SJSA1 (cell line): ENCODE measurements at regions not wholly inside any gene's neighbourhood (a gene's known extent, or its start where the extent isn't known, plus 50 kb on each side); places are given as distances from the start of the nearest gene placed in this dataset.

Experiments
- DNase-seq, 2 experiments: peaks; one replicate each; pipeline ENCODE4 v3.0.0-alpha.2; 2015 to 2020; ENCODE audit warnings: low spot score in 2 of 2, low read depth in 1 of 2
- H3K27ac ChIP-seq: fragments of 250-450 bp; sonication (Bioruptor Pico); 2 replicates; pipeline ENCODE4 v1.5.1; 2020; ENCODE audit warnings: mild to moderate bottlenecking, moderate library complexity
- H3K27me3 ChIP-seq: fragments of 250-450 bp; sonication (Bioruptor Pico); replicated peaks from 2 replicates; pipeline ENCODE4 v1.5.1; 2020; ENCODE audit warnings: mild to moderate bottlenecking, moderate library complexity
- H3K36me3 ChIP-seq: fragments of 250-450 bp; sonication (Bioruptor Pico); 2 replicates; pipeline ENCODE4 v1.5.1; 2020; ENCODE audit warnings: mild to moderate bottlenecking
- H3K4me1 ChIP-seq: fragments of 250-450 bp; sonication (Bioruptor Pico); replicated peaks from 2 replicates; pipeline ENCODE4 v1.6.1; 2021; ENCODE audit warnings: mild to moderate bottlenecking
- H3K4me3 ChIP-seq: fragments of 250-450 bp; sonication (Bioruptor Pico); 2 replicates; pipeline ENCODE4 v1.5.1; 2020; ENCODE audit warnings: mild to moderate bottlenecking
- H3K9me3 ChIP-seq: fragments of 250-450 bp; sonication (Bioruptor Pico); replicated peaks from 2 replicates; pipeline ENCODE4 v1.5.1; 2020; ENCODE audit warnings: mild to moderate bottlenecking

DNA sequence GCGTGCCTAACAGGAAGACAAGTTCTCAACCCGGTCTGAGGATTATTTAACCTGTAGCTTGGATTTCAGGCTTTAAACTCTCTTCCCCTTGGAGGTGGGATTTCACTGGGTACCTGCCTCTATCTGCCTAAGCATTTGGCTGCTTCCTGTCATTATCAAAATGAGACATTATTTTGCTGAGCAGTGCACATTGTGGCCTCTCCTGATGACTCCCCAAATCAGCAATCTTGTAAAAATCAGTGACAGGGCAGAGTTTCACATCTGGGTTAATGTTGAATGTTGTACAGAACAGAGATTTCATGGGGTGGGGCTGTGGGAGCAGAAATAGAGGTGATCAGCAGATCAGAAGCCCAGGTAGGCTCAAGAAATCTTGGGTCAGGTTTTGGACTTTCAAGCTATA lies 605.9 kb downstream of the ELAVL2 start:
- Histone ChIP-seq H3K4me3 (no peak overlapping the region), H3K9me3 (no peaks in the 10 kb centered on the region), H3K27ac (no peak overlapping the region), H3K27me3 (no peaks in the 10 kb centered on the region), H3K36me3 (no peaks in the 10 kb centered on the region), H3K4me1 (no peaks in the 10 kb centered on the region)
- DNase-seq: no peak

DNA sequence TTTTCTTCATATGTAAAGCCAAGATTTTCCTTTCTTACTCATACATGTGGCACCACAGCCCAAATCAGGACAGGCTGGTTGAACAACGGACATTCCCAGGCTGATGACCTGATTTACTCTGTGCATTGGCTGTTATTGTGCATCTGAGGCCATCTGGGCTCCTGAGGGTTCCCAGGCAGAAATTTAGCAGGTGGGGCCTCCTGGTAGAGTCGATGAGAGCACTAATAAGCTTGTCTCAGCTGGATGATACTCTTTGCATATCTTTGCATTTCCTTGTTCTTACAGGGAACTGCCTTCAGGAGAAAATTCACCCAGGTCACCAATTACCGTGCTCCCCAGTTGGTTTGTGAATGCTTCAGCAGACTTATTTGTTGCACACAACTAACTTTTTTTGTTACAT lies 605.1 kb downstream of the ELAVL2 start:
- Histone ChIP-seq H3K27ac (no peak overlapping the region), H3K36me3 (no peaks in the 10 kb centered on the region), H3K9me3 (no peaks in the 10 kb centered on the region), H3K4me3 (no peak overlapping the region), H3K4me1 (no peaks in the 10 kb centered on the region), H3K27me3 (no peaks in the 10 kb centered on the region)
- DNase-seq: no peak

DNA sequence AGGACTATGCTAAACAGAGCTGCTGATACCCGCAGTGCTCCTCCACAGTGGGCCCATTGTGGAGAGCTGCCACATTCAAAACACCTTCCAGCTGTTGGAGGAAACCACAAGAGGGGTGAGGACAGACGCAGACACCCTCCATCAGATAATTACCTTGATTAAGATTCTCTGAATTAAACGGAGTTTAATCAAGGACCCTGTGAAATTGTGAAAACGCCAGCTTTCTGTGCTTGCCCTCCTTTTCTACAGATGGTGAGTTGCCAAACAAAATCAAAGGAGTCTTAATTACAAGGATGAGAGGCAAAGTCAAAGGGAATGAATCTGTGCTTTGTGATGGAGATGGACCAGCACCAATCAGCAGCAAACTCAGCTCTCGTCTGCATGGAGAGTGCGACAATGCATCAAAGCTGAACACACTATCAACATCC lies 596.1 kb downstream of the ELAVL2 start:
- Histone ChIP-seq H3K4me3 (no peak overlapping the region), H3K36me3 (no peaks in the 10 kb centered on the region), H3K27me3 (no peaks in the 10 kb centered on the region), H3K27ac (no peak overlapping the region), H3K9me3 (no peaks in the 10 kb centered on the region), H3K4me1 (no peaks in the 10 kb centered on the region)
- DNase-seq: no peak

DNA sequence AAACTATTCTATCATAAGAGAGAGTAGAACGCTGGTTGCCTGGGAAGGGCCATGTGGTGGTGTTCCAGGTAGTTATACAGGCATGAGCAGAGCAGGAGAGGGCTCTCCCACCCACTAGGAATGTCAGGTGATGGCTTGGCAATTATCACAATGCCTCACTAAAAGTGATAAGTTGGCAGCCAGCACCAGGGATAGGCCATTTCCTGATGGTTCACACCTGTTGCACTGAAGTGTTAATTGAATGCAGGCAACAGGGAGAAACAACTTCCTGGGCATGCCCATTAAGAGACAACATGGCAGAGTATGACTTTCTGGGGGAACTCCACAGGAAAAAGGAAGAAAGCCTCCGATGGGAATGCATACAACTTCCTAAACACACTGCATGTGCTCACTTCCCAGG lies 593.2 kb downstream of the ELAVL2 start:
- no peaks in the 10 kb centered on the region for H3K9me3 ChIP-seq
- DNase-seq: no peak
- H3K27ac ChIP-seq: no peak overlapping the region
- no peaks in the 10 kb centered on the region for H3K4me1 ChIP-seq
- H3K36me3 ChIP-seq: no peaks in the 10 kb centered on the region
- H3K27me3 ChIP-seq: no peaks in the 10 kb centered on the region
- no peak overlapping the region for H3K4me3 ChIP-seq

DNA sequence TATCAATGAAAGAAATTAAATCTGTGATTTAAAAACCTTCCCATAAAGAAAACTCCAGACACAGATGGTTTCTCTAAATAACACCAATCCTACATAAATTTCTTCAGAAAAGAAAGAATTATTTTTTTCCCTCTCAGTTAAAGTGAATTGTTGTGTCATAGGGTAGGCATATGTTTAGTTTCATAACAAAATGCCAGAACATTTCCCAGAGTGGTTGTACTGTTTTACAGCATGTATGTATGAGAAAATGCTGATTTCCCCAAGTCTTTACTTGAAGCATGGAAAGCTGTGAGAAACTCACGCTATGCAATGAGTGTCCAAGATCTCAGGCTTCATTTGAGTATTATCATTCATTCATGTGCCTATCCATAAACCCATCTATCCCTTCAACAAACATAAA lies 582.5 kb downstream of the ELAVL2 start:
- Histone ChIP-seq H3K36me3 (no peaks in the 10 kb centered on the region), H3K27ac (no peak overlapping the region), H3K4me3 (no peak overlapping the region), H3K4me1 (no peaks in the 10 kb centered on the region), H3K9me3 (no peaks in the 10 kb centered on the region), H3K27me3 (no peaks in the 10 kb centered on the region)
- DNase-seq: no peak

DNA sequence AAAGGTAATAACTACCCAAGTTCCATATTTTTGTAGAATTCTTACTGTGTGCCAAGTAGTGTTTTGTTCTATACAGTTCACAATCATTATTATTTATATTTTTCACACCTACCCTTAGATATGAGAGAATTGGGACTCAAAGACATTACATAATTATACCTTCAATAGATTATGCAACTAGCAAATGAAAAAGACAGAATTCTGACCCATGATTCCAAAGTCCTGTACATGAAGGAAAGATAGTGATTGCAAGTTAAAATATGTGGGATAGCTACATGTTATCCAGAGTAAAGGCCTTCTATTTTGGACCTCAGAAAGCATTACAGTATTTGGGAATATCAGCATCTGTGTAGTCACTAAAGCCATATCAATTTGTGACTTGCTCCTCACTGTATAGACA lies 581.0 kb downstream of the ELAVL2 start:
- H3K27me3 ChIP-seq: no peaks in the 10 kb centered on the region
- no peak for DNase-seq
- H3K36me3 ChIP-seq: no peaks in the 10 kb centered on the region
- no peaks in the 10 kb centered on the region for H3K9me3 ChIP-seq
- H3K4me1 ChIP-seq: no peaks in the 10 kb centered on the region
- H3K27ac ChIP-seq: no peak overlapping the region
- no peak overlapping the region for H3K4me3 ChIP-seq

DNA sequence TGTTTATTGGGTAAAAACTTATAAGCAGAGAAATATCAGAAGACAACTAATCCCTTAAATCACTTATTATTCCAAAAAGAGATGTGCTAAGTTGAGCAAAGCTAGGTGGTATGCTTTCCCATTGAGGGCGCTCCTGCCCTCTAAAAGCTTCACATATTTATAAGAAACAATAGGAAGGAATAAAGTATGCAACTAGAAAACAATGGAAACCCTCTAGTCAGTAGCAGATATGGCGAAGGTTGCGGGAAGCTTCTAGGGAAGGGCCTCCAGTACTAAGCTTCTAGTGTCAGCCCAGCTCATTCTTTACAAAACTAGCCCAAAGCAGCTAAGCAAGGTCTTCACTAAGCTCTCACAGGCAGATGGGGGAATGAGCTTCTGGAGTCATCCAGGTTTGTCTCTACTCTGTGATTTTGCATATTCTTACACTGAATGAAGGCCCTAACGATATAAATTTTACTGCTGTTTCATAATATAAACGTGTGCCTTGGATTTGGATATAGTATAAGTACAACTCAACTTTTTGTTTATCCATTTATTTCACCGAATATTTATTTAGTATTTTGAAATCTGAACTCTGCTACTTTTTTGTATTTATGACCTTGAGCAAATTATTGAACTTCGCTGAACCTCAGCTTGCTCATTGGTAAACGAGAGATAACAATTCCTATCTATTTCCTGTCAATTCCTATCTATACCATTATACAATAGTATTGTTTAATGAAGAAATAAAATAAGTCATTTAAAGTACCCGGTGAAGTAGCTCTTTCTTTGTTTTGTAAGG lies 571.4 kb downstream of the ELAVL2 start:
- no peak for DNase-seq
- no peaks in the 10 kb centered on the region for H3K36me3 ChIP-seq
- H3K4me3 ChIP-seq: no peak overlapping the region
- no peaks in the 10 kb centered on the region for H3K4me1 ChIP-seq
- no peak overlapping the region for H3K27ac ChIP-seq
- no peaks in the 10 kb centered on the region for H3K27me3 ChIP-seq
- no peaks in the 10 kb centered on the region for H3K9me3 ChIP-seq

DNA sequence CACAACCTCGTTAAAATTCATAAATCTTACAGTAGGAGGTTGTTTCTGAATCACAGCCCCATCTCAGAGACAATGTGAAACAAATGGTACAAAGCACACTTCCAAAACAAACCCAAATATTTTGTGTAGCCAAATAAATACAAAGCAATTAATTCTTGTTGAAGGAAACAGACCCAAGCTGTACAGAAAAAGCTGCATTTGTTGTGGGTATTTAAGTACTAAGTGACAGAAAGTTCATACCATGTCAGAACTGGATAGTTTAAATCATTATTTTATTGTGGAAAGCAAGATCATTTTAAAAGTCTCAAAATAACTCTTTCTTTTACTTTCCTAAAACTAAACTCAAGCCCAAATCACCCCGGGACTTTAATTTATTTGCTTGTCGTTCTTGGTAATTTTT lies 570.7 kb downstream of the ELAVL2 start:
- Histone ChIP-seq H3K36me3 (no peaks in the 10 kb centered on the region), H3K4me1 (no peaks in the 10 kb centered on the region), H3K27me3 (no peaks in the 10 kb centered on the region), H3K27ac (no peak overlapping the region), H3K4me3 (no peak overlapping the region), H3K9me3 (no peaks in the 10 kb centered on the region)
- no peak for DNase-seq

DNA sequence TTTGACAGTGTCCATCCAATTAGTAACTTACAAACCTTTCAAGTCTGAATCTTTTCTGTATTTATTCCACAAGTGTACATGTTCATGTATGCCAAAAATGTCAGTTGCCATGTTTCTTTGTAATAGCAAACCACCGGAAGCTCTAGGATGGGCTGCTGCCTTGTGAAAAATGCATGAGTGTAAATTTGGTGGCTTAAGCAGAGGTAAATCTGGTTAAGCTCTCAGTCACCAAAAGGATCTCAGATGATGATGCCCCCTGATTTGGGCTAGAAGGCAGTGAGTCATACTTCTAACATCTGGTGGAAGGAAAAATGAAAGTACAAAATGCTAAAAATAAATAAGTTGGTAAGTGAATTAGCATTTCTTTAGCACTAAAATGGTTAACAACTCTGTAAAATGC lies 567.5 kb downstream of the ELAVL2 start:
- Histone ChIP-seq H3K27ac (no peak overlapping the region), H3K4me3 (no peak overlapping the region), H3K27me3 (no peaks in the 10 kb centered on the region), H3K4me1 (no peaks in the 10 kb centered on the region), H3K9me3 (no peaks in the 10 kb centered on the region), H3K36me3 (no peaks in the 10 kb centered on the region)
- DNase-seq: no peak

DNA sequence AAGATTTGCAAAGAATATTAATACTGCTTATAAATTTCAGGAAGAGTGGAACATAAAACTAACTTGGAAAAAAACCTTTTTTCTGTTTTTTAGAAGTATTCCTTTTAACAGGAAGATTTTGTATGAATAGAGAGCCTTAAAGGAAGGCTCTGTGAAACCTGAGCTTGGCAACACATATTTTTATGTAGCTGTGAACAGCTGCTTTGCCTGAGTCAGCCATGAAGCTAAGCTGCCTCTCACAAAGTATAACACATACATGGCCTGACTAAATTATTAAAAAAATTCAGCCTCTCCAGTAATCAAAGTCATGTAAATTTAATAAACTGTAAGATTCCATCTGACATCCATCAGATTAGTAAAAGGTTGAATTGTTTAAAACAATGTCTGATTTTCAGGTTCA lies 547.5 kb downstream of the ELAVL2 start:
- no peaks in the 10 kb centered on the region for H3K4me1 ChIP-seq
- H3K9me3 ChIP-seq: no peaks in the 10 kb centered on the region

DNA sequence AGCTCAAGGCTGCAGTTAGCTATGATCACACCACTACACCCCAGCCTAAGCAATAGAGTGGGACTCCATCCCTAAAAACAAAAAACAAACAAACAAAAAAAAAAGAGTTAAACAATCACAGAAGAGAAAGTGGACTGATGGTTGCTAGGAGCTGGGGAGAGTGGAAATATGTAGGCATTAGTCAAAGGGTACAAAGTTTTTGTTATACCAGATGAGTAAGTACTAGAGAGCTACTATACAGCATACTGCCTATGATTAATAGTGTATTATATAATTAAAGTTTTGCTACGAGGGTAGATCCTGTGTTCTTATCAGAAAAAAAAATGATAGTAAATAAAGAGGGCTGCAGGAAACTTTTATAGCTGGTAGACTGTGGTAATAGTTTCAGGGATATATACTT lies 538.6 kb downstream of the ELAVL2 start:
- no peak overlapping the region for H3K27ac ChIP-seq
- no peaks in the 10 kb centered on the region for H3K36me3 ChIP-seq
- H3K4me3 ChIP-seq: no peak overlapping the region
- DNase-seq: no peak
- no peaks in the 10 kb centered on the region for H3K9me3 ChIP-seq
- no peaks in the 10 kb centered on the region for H3K27me3 ChIP-seq
- no peaks in the 10 kb centered on the region for H3K4me1 ChIP-seq

More for the DNA sequence above, 547.5 kb downstream of the ELAVL2 start:
- Histone ChIP-seq H3K27ac (no peak overlapping the region), H3K36me3 (no peaks in the 10 kb centered on the region), H3K4me3 (no peak overlapping the region), H3K27me3 (no peaks in the 10 kb centered on the region)
- DNase-seq: no peak

DNA sequence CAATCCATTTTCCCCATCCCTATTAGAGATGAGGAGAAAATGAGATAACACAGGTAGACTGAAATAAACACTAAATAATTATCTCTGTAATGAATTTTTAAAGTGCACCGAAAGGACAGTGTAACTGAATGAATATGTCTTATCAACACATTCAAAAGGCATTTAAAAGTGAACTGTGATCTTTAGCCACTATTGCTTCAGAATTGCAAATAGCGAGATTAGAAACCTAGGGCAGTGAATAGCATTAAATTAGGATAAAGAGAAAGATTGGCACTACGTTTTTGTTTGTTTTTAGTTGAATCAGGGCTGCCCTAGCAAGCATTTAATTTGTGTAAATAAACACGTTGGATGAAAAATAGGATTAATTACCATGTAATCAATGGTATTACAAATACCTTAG lies 537.5 kb downstream of the ELAVL2 start:
- Histone ChIP-seq H3K27me3 (no peaks in the 10 kb centered on the region), H3K4me3 (no peak overlapping the region), H3K4me1 (no peaks in the 10 kb centered on the region), H3K36me3 (no peaks in the 10 kb centered on the region), H3K9me3 (no peaks in the 10 kb centered on the region), H3K27ac (no peak overlapping the region)
- no peak for DNase-seq

DNA sequence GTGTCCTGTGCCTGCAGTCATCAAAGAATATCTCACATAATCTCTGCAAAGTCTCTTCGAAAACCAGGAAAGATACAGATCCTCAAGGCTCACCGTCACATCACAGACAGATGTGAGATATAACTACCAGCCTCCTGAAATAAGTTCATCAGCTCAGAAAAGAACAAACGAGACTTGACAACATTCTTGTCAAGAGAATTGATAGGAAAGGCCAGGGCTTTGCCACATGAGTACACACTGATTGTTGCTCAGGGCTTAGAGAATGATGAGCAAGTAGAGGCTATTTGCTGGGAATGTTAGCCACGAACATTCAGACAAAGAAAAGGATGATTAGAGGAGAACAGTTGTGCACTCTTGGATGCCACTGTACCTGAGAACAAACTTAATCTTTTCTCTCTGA lies 535.1 kb downstream of the ELAVL2 start:
- Histone ChIP-seq H3K4me1 (no peaks in the 10 kb centered on the region), H3K4me3 (no peak overlapping the region), H3K36me3 (no peaks in the 10 kb centered on the region), H3K27me3 (no peaks in the 10 kb centered on the region), H3K27ac (no peak overlapping the region), H3K9me3 (no peaks in the 10 kb centered on the region)
- no peak for DNase-seq

DNA sequence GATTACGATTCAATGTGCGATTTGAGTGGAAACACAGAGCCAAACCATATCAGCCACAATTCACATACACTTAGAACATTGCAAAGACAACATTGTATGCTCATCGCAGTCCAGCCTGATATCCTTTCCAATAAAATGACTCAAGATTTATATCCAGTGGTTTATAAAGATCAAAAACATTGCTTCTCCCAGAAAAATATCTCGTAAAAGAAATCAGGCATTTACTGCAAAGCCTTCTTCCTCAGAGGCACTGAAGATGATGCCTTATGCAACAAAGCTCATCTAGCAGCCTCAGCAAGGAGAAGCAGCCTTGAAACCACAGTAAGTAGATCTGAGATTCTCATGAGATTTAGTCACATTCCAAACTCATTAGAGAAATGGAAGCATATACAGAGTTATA lies 523.8 kb downstream of the ELAVL2 start:
- no peak for DNase-seq
- no peak overlapping the region for H3K27ac ChIP-seq
- no peaks in the 10 kb centered on the region for H3K36me3 ChIP-seq
- no peaks in the 10 kb centered on the region for H3K4me1 ChIP-seq
- H3K4me3 ChIP-seq: no peak overlapping the region
- no peaks in the 10 kb centered on the region for H3K9me3 ChIP-seq
- no peaks in the 10 kb centered on the region for H3K27me3 ChIP-seq

DNA sequence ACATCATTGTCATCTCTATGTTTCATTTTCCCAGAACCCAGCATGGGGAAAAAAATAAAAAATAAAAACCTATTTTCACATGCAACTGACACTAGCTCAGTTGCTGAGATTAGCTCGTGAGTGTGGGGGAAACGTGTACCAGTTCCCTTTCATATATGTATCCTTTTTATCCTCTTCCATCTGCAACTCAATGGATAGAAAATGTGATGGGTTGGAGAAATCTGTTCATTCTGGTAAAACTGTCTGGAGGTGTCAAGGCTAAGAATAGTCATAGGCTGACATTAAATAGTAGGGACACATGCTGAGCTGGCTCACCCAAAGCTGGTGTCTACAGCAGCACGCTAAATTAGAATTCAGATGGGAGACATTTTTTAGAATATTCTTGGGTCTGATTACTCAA lies 519.3 kb downstream of the ELAVL2 start:
- DNase-seq: no peak
- H3K27ac ChIP-seq: no peak overlapping the region
- no peak overlapping the region for H3K4me3 ChIP-seq
- H3K4me1 ChIP-seq: no peaks in the 10 kb centered on the region
- no peaks in the 10 kb centered on the region for H3K36me3 ChIP-seq
- no peaks in the 10 kb centered on the region for H3K9me3 ChIP-seq
- no peaks in the 10 kb centered on the region for H3K27me3 ChIP-seq
